Inferior parietal cortex (tissue), 1 donor: ENCODE measurements at regions not wholly inside any gene's neighbourhood (a gene's known extent, or its start where the extent isn't known, plus 50 kb on each side); places are given as distances from the start of the nearest gene placed in this dataset.
"Not testable (repeated sequence)": the region's sequence is repeated elsewhere in the genome, so short reads cannot be mapped to it uniquely, and the experiment has no call there.

Experiments
- DNase-seq: peaks from one replicate; pipeline ENCODE4 v3.0.0-alpha.2; 2016; ENCODE audit errors: extremely low spot score

DNA sequence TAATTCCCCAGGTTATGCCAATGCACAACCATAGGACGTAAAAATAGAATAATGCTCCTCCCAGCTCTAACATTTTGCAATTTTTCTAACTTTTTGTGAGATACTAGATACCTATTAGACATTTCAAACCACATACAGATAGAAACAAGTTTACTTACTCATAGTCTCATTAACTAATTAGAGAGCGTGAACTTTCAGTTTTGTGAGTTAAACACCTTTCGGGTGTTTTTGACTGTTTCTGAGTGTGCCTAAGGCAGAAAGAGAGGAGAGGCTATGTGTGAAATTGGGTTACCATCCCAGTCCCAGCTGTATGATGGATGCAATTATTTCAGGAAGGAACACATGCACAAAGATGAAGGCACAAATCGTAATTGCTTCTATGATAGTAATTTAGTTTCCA lies 300.4 kb upstream of the POU1F1 start:
- no peak for DNase-seq

DNA sequence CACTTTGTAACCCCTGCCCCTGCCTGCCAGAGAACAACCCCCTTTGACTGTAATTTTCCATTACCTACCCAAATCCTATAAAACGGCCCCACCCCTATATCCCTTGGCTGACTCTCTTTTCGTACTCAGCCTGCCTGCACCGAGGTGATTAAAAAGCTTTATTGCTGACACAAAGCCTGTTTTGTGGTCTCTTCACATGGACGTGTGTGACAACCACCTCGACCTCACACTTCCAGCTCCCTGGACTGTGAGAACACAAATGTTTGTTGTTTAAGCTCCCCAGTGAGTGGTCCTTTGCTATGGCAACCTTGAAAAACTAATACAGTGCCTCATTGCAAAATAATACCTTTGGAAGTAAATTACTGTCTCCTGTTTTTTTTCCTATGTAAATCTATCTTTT lies 299.2 kb upstream of the POU1F1 start:
- DNase-seq: no peak

DNA sequence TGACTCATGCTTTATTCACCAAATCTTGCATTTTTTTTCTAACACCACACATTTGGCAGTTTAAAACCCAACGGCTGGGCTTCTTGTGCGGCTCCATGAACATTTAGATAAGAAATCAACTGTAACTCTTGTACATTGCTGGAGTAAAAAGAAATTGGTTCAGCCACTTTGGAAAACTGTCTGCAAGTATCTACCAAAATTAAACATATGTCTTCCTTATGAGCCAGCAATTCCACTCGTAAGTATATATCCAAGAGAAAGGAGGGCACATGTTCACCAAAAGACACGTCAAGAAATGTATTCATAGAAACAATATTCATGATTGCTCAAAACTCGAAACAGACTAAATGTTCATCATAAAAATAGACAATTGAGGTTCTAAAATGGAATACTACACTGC lies 291.9 kb upstream of the POU1F1 start:
- DNase-seq: peak; percentile 10

DNA sequence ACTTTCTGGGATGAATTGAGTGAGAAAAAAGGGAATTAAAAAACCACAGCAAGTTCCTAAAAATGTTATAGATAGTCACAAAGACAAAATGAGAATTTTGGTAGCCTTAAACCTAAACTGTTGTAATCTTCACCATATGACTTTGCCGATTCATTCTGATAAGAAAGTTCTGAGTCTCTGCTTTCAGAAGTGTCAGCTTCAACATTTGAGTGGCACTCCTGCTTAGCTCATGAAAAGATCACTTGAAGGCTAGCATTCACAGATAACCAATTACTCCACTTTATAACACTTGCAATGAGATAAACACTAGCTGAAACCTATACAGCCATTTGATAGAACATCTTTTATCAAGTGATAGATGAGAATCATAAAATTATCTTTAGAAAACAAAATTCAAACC lies 288.1 kb upstream of the POU1F1 start:
- no peak for DNase-seq

DNA sequence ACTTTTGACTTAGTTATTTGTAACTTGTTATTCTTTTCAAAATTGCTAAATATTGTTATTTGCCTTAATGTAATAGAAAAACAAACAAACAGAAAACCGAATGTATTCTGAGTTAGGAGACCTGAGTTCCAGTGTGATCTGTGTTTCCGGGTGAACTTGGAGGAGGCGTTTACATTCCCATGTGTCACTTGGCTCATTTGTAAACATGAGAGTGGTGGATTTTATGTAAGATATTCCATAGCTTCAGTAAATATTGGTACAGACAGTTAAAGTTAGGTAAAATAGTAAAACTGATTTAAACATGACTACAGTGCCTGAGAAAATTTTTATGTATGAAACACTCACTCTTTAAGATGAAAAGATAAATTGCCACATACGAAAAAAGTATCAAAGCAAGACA lies 287.3 kb upstream of the POU1F1 start:
- DNase-seq: no peak

DNA sequence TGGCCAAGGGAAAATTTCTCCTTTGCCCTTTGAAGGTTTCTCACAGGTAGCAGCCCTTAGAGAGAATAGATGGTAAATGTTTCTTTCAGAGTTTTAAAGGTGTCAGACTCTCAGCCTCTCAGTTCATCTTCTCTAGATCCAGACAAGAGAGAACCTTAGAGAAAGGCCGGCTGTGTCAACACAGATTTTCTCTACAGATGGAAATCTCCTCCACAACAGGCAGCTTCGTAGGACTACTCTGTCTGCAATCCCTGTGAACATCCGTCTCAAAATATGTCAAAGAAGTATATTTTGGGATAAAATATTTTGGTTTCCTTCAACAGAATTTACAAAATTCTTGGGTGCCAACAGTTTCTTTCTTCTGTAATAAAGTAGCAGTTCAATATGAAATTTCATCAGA lies 282.1 kb upstream of the POU1F1 start:
- no peak for DNase-seq

DNA sequence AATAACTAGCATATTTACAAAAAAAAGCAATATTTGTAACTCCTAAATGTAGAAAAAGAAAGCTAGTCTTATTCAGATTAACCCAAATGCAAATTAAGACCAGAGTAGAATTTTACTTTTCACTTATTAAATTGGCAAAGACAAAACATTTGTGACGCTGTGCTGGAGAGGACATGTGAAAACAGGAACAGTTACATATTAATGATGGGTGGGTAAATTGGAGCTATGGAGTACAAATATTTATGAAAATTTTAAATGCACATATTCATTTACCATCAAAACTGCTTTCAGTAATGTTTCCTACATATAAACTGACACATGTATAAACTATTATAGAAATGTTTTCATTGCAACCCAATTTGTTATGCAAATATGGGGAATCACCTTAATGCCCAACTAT lies 278.9 kb upstream of the POU1F1 start:
- DNase-seq: no peak

DNA sequence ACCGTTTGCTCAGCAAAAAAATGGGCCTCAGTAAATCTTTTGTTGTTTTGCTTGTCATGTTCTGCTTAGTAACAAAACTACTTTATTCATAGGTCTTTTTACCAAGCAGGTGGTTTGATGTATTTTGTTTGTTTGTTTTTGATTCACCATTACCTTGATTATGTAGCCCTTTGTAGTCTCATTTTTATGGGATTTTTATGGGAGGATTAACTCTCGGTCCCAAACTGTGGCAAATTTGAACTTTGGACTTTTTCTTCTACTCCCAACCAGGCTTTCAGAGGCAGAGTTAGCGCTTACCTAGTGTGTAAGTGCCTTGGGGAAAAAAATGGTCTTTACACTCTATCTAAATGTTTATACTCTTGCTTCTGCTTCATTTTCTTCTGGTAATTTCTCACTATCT lies 276.7 kb upstream of the POU1F1 start:
- DNase-seq: no peak

DNA sequence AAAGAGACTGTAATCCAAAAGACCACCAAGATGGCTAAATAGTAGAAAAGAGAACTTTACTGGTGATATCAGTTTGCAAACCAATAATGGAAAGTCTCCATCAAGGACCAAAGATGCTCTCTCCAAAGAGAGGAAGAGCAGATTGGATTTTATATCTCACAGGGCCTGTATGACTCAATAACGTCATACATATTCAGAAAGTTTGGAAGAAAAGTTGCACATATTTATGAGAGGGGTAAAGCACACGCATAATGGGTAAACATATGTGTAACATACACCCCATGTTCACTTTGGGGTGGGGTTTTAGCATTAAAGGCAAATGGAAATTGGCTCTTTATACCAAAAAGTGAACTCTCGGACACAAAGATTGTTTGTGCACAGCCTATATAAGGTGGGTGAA lies 274.5 kb upstream of the POU1F1 start:
- DNase-seq: no peak

DNA sequence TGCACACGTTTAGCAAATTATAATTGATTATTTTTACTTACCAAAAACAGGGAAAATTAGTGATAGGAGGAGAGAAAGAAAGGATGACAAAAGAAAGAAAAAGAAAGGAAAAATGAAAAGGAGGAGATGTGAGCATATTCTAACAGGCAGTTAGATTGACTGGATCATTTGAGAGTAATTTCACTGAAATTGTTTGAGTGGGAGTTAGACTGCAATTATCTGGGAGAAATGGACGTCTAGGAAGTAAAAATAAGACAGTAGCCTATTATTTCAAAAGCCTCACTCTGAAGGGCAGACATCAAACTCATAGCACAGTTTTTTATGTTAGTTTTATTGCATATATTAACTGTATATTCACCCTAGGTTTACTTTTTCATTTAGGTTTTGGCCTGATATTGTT lies 272.8 kb upstream of the POU1F1 start:
- DNase-seq: no peak

DNA sequence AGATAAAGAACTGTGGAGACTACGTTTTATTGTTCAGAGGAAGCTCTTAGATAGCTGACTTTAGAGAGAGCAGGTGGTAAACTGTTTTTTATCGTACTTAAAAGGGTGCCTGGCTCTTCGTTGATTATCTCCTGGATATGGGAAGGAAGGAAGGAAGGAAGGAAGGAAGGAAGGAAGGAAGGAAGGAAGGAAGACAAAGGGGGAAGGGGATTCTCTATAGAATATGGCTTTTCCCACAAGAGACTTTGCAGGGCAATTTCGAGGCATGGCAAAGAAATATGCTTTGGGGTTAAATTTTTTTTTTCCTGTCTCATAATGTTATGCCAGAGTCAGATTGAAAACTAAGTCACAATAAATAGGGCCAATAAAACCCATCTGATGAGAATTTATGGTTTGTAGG lies 271.9 kb upstream of the POU1F1 start:
- DNase-seq: no peak

DNA sequence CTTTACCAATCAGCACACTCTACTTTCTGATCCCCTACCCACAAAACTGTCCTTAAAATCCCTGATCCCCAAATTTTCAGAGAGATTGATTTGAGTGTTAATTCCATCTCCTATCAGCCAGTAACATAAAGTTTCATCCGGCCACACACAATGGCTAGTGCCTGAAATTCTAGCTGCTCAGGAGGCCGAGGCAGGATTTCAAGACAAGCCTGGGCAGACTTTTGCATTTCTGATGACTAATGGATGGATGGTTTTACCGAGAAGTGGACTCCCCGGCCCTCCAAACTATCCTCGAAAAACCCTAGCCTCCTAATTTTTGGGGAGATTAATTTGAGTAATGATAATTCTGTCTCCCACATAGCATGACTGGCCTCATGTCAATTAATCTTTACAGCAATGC lies 269.8 kb upstream of the POU1F1 start:
- no peak for DNase-seq

DNA sequence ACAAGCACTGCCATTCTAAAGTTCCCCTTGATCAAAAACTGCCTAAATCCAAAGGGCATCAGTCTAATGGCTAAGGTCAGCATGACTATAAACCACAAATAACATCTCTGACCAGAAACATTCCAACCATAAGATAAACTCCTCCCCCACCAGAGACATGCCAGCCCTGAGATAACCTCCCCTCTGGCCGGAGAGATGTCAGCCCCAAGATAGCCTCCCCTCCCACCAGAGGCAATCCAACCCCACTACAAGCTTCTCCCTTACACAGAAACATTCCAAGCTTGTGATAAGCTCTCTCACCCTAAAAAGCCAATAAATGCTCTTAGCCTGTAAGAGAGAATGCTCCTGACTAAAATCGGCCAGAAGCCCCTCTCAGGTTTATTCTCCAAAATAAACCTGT lies 267.0 kb upstream of the POU1F1 start:
- not testable (repeated sequence) for DNase-seq

DNA sequence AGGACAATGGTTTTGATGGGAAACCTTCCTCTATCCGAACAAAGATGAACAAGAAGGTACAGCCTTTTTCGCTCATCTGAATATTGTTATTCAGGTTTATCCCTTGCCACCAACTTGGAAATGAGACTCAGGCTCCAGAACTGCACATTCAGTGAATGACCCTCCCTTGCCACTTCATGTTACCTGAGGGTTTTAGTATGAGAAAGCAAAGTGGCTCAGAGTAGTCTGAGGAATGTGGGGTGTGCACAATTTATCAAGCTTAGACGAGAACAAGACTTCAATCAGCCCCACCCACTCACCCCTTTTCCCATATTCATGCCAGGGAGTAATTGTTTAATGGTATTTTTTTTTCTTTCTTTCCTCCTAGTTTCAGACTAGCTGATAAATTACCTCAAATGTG lies 265.3 kb upstream of the POU1F1 start:
- DNase-seq: no peak

DNA sequence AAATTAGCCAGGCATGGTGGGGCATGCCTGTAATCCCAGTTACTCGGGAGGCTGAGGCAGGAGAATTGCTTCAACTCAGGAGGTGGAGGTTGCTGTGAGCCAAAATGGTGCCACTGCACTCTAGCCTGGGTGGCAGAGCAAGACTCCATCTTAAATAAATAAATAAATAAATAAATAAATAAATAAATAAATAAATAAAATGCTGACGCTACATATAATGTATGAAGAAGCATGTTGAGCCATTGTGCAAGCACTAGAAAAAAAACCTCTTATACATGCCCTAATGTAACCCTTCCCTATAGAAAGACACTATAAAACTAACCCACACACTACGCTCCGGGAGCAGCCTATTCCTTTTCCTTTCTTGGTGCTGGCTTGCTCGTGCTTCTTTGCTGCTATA lies 262.3 kb upstream of the POU1F1 start:
- not testable (repeated sequence) for DNase-seq

DNA sequence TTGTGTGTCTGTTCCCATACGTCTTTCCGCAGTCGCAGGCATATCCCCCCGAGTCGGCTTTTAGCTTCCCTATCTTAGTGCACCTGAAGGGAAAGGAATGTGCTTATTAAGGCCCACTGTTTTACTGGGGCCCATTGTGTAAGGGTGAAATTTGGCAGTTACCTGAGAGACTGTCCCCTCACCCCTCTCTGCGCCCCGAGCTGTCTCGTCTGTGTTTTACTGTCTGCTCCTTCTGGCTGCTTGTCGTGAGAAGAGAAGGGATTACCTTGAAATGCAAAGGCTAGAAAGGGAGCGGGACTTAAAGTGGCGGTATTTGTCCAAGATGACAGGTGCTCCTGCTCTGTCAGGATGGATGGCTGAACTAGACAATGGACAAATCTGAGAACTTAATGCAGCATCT lies 233.0 kb upstream of the POU1F1 start:
- DNase-seq: no peak

DNA sequence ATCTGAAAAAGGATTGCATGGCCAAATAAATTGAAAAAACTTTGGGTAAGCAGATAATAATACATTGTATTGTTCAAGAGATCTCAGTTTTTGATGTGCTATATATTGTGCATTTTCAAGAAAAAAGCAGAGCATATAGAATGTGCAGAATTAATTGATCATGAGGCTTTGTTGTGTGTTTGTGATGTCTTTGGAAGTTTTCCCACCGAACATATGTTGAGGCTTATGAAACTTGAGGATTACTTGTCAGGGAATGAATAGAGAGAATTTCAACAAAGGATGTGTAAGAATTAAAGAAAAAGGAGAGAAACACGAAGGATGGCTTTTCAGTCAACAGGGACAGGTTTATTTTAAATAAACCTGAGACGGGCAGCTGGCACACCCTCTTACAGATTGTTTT lies 232.5 kb upstream of the POU1F1 start:
- DNase-seq: no peak

DNA sequence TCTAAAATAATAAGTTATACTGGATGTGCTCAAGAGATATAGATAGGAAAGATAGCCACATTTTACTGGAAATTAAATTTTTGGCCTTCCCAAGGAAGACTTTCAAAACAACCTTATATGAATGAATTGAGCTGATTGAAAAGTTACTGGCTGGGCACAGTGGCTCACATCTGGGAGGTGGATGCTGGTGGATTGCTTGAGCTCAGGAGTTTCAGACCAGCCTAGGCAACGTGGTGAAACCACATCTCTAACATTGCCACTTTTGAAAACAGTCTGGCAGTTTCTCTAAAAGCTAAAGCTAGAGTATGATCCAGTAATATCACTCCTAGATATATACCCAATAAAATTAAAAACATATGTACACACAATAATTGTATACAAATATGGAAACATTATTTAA lies 231.4 kb upstream of the POU1F1 start:
- no peak for DNase-seq

DNA sequence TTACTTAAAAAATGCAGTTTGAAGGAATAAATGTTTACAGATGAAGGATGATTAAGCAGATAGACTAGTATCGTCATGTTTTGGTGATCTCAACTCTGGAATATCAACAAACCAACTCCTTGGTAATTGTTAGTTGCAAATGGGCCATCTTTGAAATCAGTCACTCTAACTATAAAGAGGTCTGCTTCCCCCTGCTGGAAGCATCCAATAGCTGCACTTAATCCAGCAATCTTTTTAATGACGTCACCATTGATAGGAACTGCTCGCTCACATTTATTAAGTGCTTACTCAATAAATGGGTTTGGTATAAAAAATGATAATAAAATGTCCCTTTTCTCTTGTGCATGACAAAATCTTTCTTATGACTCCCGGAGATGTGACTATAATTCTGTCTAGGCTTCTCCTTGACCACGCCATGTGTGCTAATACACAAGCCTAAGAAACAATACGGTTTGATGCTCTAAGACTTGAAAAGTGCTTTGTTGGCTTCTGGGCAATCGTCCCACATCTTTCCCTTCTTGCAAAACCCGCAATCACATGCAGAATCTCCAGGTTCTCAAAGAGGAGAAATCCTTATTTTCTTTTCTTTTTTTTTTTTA lies 227.6 kb upstream of the POU1F1 start:
- peak; percentile 40 for DNase-seq

DNA sequence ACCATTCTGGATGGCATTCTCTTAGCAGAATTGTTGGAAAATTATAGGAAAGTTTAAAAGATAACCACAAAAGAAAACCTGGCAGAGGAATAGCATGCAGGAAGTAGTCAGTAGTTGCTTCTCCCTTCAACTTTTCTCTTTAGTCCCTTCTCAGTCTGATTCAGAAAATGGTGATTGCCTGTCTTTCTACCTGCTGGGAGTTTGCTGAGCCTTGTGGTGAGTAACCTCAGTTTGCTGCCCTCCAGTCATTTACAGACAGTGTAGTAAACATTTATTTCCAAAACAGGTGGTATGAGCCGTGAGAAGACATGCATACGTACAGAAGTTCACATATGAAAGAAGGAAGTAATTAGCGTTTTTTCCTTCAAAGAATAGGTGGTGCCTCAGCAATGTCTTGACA lies 224.7 kb upstream of the POU1F1 start:
- DNase-seq: no peak

DNA sequence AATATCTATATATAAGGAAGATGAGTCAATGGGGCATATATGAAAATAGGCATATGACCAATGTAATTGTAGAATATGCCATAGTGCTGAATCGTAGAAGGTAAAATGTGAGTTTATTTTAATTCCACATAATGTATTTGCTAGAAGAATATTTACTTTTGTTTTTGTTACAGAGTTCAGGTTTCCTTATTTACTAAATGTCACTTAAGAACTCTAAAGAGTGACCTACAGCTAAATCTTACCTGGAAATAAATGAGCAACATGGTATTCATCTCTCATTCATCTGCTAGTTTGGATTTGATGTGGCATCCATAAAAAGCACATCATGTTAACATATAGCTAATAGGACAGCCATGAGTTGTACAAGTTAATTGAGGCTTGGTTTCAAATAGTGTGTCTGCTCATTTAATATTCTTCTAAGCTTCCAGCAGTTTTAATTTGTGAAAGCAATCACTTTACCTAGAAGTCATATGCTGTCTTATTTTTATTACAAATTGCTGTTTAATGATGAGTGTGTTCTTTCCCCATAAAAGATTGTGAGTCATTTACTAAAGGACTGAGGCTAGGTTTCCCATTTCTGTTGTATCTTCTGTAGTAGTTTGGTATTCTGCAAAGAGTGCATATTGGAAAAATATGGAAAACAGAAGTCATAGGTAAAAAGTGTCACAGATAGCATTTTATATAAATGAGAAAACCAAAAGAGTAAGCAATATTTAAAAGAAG lies 222.1 kb upstream of the POU1F1 start:
- DNase-seq: no peak

DNA sequence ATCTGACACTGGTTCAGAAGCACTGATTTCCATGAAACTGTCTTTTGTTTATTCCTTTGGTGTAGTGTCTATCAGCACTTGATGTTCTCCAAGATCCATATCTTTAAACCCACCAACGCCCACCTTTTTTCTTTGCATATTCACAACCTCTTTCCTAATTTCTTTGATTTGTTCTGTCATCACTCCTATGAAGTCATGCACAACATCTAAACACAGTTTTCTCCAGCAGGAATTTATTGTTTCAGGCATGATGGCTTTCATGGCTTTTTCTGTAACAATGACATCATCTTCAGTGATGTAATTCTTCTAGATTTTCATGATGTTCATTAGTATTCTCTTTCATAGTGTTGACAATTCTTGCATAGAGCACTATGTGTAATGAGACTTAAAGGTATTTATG lies 219.6 kb upstream of the POU1F1 start:
- no peak for DNase-seq

DNA sequence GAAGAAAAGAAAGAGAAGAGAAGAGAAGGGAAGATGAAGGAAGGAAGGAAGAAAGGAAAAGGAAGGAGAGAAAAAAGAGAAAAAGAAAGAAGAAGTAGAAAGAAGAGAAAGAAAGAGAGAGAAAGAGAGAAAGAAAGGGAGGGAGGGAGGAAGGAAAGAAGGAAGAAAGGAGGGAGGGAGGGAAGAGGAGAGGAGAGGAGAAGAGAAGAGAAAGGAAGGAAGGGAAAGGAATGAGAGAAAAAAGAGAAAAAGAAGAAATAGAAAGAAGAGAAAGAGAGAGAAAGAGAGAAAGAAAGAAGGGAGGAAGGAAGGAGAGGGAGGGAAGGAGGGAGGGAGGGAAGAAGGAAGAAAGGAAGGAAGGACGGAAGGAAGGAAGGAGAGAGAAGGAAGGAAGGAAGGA lies 217.9 kb upstream of the POU1F1 start:
- no peak for DNase-seq

DNA sequence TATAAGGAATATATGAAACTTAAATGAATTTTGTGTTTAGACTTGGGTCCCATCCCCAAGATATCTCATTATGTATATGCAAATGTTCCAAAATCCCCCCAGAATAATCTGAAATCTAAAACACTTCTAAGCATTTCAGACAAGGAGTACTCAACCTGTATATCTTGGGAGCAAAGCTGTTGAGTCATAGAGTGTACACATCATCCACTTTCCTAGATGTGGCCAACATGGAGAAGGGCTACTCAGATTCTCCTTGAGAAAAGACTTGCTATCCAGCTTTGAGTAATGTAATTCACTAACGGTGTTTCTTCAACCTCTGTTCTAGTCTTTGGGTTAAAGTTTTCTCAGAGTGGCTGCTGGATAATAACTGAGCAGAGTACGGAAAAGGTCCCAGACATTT lies 215.5 kb upstream of the POU1F1 start:
- DNase-seq: no peak
